MM.1S (cell line): ENCODE measurements at regions not wholly inside any gene's neighbourhood (a gene's known extent, or its start where the extent isn't known, plus 50 kb on each side); places are given as distances from the start of the nearest gene placed in this dataset.

Source experiments
- CTCF ChIP-seq: fragments of 300-600 bp; sonication (generic); IDR thresholded peaks from 2 replicates; pipeline ENCODE4 v1.5.1; 2016; ENCODE audit warnings: antibody characterized with exemption, low read length, mixed read lengths
- EZH2 ChIP-seq: fragments of 300-600 bp; sonication (generic); optimal IDR thresholded peaks from 2 replicates; pipeline ENCODE3; 2017; ENCODE audit warnings: low read depth, mild to moderate bottlenecking, antibody characterized with exemption, low read length, mixed read lengths
- EZH2phosphoT487 ChIP-seq: fragments of 300-600 bp; sonication (generic); IDR thresholded peaks from 2 replicates; pipeline ENCODE4 v1.6.1; 2018; ENCODE audit warnings: antibody characterized with exemption, low read length

GRCh38 chr2:9699139-9700108, 68.6 kb upstream of the YWHAQ start:
- TF ChIP-seq EZH2 (no peak), EZH2phosphoT487 (no peak), CTCF (no peak)
